GM10266 (cell line): ENCODE measurements at regions not wholly inside any gene's neighbourhood (a gene's known extent, or its start where the extent isn't known, plus 50 kb on each side); places are given as distances from the start of the nearest gene placed in this dataset.
"Not testable (repeated sequence)": the region's sequence is repeated elsewhere in the genome, so short reads cannot be mapped to it uniquely, and the experiment has no call there.

ENCODE experiments used
- DNase-seq: peaks from one replicate; pipeline ENCODE4 v3.0.0; 2012; ENCODE audit errors: extremely low spot score
- TF ChIP-seq, protein P1 (sequence below): IDR thresholded peaks from 2 replicates; pipeline ENCODE4 v1.5.1; 2012; ENCODE audit warnings: mild to moderate bottlenecking, low read depth; ENCODE audit not compliant: control insufficient read depth, insufficient read depth; ENCODE audit errors: missing control alignments

DNA sequence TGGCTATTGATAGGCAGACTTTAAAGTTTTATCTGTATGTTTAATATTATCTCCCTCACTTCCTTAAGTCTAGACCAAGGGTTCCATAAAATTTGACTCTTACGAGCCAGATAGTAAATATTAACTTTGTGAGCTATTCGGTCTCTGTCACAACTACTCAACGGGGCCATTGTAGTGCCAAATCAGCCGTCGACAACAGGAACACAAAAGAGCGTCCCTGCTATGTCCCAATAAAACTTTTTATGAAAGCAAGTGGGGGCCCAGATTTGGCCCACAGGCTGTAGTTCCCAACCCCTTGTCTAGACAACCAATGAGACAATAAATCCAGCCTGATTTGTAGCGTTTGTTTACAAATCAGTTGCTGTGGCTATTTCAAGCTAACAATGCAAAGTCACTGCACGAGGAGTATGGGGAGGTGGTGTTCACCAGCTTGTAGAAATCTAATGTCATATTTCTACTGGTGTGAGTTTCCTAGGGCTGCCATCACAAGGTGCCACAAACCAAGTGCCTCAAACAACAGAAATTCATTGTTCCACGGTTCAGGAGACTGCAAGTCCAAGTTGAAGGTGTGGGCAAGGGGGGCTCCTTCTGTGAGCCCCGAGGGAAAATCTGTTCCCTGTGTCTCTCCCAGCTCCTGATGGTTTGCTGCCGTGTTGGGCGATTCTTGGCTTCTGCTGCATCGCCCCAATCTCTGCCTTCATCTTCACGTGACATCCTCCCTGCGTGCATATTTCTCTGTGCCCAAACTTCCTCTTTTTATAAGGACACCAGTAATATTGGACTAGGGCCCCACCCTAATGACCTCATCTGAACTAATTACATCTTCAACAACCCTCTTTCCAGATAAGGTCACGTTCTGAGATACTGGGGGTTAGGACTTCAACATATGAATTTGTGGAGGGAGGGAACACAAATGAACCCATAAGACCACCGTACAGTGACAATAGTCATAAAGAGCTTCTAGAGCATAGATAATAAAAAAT lies 356.0 kb upstream of the JARID2 start:
- no peak for DNase-seq
- TF ChIP-seq, protein P1, sequence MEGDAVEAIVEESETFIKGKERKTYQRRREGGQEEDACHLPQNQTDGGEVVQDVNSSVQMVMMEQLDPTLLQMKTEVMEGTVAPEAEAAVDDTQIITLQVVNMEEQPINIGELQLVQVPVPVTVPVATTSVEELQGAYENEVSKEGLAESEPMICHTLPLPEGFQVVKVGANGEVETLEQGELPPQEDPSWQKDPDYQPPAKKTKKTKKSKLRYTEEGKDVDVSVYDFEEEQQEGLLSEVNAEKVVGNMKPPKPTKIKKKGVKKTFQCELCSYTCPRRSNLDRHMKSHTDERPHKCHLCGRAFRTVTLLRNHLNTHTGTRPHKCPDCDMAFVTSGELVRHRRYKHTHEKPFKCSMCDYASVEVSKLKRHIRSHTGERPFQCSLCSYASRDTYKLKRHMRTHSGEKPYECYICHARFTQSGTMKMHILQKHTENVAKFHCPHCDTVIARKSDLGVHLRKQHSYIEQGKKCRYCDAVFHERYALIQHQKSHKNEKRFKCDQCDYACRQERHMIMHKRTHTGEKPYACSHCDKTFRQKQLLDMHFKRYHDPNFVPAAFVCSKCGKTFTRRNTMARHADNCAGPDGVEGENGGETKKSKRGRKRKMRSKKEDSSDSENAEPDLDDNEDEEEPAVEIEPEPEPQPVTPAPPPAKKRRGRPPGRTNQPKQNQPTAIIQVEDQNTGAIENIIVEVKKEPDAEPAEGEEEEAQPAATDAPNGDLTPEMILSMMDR: no peak

DNA sequence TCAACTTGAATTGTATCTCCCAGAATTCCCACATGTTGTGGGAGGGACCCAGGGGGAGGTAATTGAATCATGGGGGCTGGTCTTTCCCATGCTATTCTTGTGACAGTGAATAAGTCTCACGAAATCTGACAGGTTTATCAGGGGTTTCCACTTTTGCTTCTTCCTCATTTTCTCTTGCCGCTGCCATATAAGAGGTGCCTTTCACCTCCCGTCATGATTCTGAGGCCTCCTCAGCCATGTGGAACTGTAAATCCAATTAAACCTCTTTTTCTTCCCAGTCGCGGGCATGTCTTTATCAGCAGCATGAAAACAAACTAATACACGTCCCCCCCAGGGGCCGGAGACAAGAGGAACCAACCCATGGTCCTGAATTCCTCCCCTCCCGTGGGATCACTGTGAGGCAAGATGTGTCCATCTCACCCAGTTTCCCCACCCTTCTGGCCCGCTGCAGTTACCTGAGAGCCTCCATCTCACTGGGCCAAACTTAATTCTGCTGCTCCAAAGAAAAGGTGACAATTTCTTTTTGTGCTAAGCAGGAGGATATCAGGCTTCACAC lies 354.0 kb upstream of the JARID2 start:
- DNase-seq: not testable (repeated sequence)

DNA sequence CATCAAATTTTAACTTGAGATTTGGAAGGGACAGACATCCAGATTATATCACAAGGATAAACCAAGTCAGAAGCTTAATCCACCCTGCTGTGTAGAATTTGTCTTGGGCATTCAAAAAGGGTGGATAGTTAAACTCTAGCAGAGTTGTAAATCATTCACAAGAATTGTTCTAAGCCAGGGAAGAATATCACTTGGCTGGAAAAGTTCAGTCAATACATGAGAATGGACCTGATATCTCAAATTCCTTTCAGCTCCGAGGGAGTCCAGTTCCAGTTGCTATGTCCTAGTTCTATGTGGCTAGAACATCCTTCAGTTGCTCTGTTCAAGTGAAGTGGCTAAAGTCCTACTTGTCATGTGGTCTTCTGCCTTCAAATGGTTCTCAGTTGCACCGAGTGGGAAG lies 351.8 kb upstream of the JARID2 start:
- DNase-seq: no peak
- TF ChIP-seq, protein P1: no peak

DNA sequence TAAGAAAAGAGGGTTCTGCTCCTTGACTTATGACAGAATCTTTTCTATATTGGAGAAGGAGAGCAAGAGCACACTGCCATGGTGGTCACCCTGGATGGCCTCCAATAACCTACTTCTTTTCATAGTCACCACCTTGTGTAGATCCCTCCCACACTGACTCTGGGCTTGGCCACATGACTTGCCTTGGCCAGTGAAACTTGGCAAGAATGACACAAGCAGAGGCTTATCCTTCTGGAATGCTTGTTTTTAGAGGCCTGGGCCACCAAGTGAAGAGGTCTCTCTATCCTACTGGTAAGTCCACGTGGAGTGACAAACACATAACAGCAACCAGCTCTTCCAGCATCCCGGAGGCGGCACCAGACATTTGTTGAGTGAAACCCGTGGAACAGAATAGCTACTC lies 349.4 kb upstream of the JARID2 start:
- TF ChIP-seq, protein P1: no peak
- no peak for DNase-seq

DNA sequence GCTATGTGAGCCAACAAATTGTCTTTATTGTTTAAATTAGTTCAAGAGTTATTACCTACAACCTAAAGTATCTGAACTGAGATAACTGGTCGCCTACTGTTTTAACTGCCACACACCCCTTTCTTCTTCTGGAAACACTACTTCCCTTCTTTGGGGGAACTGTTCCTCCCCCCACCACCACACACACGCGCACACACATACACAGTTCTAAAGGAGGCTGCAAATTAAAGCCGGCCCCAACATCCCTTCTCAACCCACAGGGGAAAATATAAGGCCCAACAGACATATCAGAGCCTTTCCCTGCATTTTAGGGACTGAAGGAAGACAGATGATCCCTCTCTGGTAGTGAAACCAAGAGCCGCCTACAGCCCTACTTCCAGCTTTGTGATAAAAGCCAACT lies 348.0 kb upstream of the JARID2 start:
- no peak for DNase-seq
- TF ChIP-seq, protein P1: no peak

DNA sequence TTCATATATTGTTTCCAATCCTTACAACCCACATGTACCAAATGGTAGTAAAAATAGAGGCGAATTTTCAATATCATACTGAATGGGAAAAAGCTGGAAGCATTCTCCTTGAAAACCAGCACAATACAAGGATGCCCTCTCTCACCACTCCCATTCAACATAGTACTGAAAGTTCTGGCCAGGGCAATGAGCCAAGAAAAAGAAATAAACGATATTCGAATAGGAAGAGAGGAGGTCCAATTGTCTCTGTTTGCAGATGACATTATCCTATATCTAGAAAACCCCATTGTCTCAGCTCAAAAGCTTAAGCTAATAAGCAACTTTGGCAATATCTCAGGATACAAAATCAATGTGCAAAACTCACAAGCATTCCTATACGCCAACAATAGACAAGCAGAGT lies 346.4 kb upstream of the JARID2 start:
- not testable (repeated sequence) for DNase-seq

DNA sequence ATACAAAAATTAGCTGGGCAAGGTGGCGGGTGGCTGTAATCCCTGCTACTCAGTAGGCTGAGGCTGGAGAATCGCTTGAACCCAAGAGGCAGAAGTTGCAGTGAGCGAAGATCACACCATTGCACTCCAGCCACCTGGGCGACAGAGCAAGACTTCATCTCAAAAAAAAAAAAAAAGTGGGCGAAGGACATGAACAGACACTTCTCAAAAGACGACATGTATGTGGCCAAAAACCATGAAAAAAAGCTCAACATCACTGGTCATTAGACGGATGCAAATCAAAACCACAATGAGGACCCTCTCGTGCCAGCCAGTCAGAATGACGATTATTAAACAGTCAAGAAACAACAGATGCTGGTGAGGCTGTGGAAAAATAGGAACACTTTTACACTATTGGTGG lies 344.9 kb upstream of the JARID2 start:
- TF ChIP-seq, protein P1: no peak
- no peak for DNase-seq

DNA sequence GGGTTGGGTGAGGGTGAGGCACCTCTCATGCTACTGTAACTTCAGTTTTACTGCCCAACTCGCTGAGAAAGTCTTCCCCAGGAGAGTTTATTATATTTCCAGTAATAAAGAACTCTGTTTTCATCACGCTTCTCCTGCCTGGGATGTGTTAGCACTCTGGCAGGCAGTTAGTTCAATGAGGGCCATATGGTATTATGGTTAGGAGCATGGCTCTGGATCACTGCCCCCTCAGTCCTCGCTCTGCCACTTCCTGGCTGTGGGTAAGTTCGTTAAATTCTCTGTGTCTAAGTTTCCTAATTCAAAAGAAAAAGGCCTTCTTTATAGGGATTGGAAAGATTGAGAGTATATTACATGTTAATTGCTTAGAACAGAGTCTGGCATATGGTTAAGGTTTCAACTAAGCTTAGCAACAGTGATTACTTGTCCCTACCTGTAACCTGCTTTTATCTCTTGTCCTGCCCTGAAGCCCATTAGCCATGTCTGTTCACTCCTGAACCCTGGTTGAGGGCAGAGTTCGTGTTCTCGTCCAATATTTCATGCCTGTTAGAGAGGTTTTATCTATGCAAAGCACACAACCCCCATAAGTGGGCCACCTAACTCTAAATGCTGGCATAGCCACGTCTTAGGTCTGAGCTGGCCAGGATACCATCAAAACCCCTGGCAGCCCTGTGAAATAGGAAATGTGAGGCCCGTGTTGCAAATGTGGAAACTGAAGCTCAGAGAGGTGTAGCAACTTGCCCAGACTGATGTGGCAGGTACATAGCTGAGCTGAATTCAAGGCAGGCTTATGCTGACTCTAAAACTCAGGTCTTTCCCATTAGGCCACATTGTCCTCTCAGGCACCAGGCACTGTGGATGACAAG lies 342.5 kb upstream of the JARID2 start:
- no peak for DNase-seq
- TF ChIP-seq, protein P1: no peak
